RPMI8226 (cell line): ENCODE measurements at regions not wholly inside any gene's neighbourhood (a gene's known extent, or its start where the extent isn't known, plus 50 kb on each side); places are given as distances from the start of the nearest gene placed in this dataset.
"Not testable (repeated sequence)": the region's sequence is repeated elsewhere in the genome, so short reads cannot be mapped to it uniquely, and the experiment has no call there.

ENCODE experiments used
- DNase-seq: peaks from one replicate; pipeline ENCODE4 v3.0.0-alpha.2; 2015

DNA sequence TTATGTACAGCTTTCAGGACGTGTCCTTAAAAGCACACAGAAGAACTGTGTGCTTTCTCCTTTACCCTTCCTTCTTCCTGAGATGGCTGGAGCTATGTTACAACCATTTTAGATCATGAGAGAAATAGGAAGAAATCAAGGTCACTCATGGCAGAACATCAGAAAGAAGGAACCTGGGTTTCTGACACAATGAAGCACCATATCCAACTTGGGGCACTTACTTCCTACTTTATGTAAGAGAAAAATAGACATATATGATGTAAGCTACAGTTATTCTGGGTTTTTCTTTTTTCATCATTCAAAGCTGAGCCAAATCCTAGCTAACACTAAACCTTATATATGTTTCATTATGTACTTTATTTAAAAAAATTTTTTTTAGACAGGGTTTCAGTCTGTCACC is 79.5 kb downstream of the FAM161A start:
- DNase-seq: no peak

DNA sequence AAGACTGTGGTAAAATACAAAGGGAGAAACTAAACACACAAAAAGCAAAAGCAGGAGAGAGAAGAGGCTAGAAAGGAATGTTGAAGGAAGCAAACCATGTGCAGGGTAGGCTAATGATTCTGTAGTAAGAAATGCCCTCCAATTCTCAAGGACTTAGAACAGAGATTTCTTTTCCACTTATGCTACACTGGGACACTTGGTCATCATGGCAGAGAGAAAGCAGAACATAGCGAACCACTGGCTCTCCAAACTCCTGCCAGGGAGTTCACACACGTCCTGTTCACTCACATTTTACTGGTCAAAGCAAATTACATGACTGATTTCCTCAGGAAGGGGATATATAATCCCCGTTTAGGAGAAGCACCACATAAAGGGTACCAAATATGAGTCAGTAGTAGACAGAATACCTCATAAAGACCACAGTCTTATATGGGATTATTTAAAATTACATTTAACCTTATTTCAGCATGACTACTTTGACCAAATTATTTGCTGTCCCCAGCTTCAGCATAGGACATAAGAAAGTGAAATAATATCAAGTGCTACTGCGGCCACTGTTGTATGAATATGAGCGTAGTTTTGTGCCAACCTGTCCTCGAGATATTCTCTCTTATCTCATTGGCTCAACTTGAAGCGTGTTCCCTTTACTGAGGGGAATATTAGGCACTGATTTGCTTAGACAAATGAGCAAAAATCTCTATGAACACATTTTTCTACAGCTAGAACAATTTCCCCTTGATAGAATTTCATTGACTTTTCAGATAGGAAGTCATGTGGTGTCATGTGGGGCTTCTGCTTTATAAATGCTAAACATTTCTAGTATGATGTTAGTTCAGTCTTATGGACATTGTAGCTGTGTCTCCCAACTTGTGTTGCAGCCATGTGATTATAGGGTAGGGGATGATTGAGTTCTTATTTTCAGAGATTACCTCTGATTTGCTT is 81.7 kb downstream of the FAM161A start:
- DNase-seq: no peak

DNA sequence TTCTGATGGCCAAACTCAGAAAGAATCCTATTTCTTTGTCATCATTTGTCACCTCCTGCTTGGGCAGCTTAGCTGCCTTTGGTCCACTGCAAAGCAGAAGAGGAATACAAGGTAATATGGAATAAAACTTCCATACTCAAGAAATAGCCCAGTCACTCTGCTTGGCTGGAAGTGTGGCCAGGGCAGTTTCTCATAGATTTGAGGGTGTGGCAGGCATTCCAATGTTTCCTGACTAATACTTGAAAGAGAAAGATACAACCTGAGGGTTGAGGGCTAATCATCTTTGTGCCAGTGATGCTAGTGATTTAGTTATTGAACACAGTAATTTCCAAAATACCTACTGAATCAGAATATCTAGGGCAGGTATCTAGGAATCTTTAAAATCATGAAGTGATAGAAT is 83.1 kb downstream of the FAM161A start:
- DNase-seq: no peak

DNA sequence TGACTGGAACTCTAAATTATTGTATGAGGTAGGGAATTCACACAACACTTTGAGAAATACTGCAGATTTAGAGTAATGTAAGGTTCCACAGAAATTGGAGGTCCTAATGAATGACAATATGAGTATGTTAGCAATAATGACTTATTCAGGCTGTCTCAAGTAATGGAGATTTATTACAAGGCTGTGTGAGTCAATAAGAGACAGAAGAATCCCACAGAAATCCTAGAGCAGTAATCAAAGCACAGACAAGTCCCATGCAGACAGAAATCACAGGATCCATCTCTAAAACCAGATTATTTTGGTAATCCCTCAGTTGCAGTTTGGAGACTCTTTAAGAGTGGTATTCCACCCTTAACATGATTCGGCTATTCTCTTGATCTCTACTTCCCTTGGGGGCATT is 83.6 kb downstream of the FAM161A start:
- DNase-seq: no peak

GRCh38 chr2:61769093-61769675 is 84.7 kb downstream of the FAM161A start:
- no peak for DNase-seq

GRCh38 chr2:61764035-61764800 is 89.6 kb downstream of the FAM161A start:
- peak; percentile 89 for DNase-seq

- DNase-seq: peak; percentile 51
Observed at GRCh38 chr2:61763605-61764034, 90.2 kb downstream of the FAM161A start.

- DNase-seq: no peak
Observed at GRCh38 chr2:61762292-61762691, 91.6 kb downstream of the FAM161A start.

DNA sequence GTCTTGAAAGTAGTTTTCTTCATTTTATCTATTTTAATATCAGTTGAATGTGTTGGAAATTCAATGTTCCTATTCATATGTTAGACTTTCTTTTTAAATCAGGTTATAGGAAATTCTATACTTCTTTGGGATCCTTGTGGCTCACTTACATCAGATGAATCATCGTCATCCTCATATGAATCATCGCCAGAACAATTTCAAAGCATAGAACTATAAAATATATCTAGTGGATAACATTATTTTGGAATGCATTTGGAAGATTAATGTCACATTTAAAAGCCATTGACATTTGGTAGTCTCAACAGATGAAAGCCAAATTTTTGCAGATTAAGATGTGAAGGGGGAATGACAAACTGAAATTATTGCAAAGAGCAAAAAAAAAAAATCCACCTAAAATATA is 94.1 kb downstream of the FAM161A start:
- DNase-seq: no peak

DNA sequence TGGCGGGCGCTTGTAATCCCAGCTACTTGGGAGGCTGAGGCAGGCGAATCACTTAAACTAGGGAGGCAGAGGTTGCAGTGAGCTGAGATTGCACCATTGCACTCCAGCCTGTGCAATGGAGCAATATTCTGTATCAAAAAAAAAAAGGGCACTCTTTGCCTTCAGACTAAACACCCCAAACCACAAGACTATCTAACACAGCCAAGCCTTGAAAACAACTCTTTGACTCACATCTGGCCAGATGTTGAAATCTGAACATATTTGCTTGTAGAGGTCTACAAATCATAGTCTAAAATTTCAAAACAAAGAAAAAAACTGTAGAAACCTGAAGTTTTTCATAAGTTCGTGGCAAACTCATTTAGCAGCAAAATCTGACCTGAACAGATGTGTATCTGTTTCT is 94.9 kb downstream of the FAM161A start:
- DNase-seq: no peak

DNA sequence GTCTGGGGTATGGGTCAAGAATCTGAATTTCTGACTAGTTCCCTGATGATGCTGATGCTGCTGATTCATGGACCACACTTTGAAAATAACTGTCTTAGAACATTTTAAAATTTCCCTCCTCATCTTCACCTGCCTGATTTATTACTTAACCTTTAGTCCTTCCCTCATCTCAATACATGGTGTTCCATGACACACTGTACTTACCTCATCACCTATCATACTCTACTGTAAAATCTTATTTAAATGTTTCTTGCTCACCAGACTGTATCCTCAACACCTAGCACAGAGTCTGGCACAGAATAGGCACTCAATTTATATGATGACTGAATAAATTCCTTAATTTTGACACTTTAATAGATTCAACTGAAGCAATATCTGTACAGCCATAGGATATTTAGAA is 95.7 kb downstream of the FAM161A start:
- DNase-seq: no peak

DNA sequence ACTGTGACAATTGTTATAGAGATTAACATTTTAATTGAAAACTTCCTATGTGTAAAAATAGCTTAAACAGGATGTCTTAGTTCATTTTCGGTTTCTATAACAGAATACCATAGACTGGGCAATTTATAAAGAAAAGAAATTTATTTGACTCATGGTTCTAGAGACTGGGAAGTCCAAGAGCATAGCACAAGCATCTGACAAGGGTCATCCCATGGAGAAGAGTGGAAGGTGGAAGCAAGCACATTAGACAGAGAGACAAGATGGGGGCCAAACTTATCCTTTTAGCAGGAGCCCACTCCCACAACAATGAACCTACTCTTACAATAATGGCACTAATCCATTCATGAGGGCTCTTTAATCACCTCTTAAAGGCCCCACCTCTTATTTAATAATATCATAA is 100.3 kb downstream of the FAM161A start:
- DNase-seq: no peak

GRCh38 chr2:61750624-61751023 is 103.2 kb downstream of the FAM161A start:
- no peak for DNase-seq

DNA sequence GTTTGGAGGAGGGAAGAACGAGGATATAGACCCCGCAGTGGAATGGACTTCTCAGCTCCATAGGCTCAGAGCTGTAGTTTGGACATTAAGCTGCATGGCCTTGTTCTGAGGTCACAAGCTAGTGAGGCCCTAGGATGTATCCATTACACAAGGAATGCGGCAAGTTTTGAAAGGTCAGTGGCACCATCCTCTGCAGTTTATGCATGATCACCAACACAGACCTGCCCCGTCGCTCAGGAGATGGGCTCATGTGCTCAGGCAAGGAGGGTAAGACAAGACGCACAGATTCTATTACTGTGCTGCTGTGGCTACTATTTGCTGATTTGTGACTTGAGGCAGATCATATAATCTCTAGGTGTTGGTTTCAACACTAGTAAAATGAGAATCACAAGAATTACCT is 110.9 kb downstream of the FAM161A start:
- DNase-seq: no peak

DNA sequence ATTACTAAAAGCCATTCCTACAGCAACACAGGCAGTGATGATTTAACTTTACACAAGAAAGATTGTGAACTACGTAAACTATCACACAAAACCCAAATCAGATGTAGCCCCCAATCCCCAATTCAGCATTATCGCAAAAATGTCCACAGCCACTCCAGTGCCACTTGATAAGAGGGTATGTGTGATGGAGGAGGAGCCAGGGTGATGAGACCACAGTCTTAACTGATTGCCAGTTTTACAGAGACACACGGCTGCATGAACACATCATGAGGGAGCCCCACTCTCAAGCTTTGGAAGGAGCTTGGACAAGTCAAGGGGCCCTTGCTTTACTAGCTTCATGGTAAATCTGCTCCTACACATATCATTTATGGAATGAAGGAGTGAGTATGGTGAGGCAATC is 116.0 kb downstream of the FAM161A start:
- DNase-seq: no peak

GRCh38 chr2:61736953-61737352 is 116.9 kb downstream of the FAM161A start:
- no peak for DNase-seq

- no peak for DNase-seq
Observed at GRCh38 chr2:61733563-61733962, 120.3 kb downstream of the FAM161A start.

DNA sequence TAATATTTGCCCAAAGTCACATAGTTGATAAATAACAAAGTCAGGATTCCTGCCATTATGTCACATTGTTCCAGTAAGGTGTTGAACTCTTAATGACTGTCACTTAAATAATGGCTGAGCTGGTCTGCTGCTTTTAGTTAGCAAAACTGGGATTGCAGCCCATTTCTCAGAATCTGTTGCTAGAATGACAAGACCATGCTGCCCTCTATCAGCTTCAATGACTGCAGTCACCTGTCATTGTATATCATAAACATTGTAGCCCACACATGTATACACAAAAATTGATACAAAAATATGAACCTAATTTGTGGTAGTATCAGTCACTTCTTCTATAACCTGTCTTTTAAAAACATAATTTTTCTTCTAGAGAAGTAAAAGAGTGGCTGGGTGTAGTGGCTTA is 121.1 kb downstream of the FAM161A start:
- peak; percentile 35 for DNase-seq

GRCh38 chr2:61727746-61728145 is 126.1 kb downstream of the FAM161A start:
- DNase-seq: no peak

GRCh38 chr2:61726456-61727209 is 127.2 kb downstream of the FAM161A start:
- no peak for DNase-seq

GRCh38 chr2:61723364-61723763 is 130.5 kb downstream of the FAM161A start:
- DNase-seq: not testable (repeated sequence)

- no peak for DNase-seq
Observed at GRCh38 chr2:61722800-61723199, 131.1 kb downstream of the FAM161A start.

- no peak for DNase-seq
Observed at GRCh38 chr2:61722318-61722717, 131.5 kb downstream of the FAM161A start.
